ENCODE measurements at regions not wholly inside any gene's neighbourhood (a gene's known extent, or its start where the extent isn't known, plus 50 kb on each side); places are given as distances from the start of the nearest gene placed in this dataset.

DNA sequence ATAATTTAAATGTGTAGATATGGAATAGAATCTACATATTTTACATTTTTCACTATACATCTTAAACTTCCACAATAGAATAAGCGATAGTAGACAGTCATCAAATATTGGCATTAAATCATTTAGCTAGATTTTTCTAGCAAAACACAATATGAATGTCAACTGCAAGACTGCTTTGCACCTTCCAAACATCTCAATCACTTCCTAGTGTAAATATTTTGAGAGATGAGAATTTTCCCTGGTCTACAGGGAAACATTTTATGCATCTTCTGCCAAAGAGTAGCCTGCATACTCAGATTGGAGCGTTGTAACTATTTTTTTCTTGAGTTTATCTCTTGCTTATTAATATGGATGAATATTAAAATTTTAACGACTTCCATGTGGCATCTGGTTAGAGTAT is 897.4 kb downstream of the CENPC start:
- TF ChIP-seq CTCF (IDR thresholded peaks at IDR 0.05; ENCODE audit: extremely low read depth in 1 of 2, insufficient read depth in 1 of 2, low read depth in 1 of 2, low read length in 2 of 2) (no peak), GATA2 (IDR thresholded peaks at IDR 0.05; ENCODE audit: insufficient read depth, insufficient read length, low read depth, low read length) (no peak)

Measured in endothelial cell of umbilical vein (primary cell).